ENCODE measurements at regions not wholly inside any gene's neighbourhood (a gene's known extent, or its start where the extent isn't known, plus 50 kb on each side); places are given as distances from the start of the nearest gene placed in this dataset.
"Not testable (repeated sequence)": the region's sequence is repeated elsewhere in the genome, so short reads cannot be mapped to it uniquely, and the experiment has no call there.

GRCh38 chr4:23085249-23085568 is 392.5 kb downstream of the GBA3 start:
- TF ChIP-seq, protein P1, sequence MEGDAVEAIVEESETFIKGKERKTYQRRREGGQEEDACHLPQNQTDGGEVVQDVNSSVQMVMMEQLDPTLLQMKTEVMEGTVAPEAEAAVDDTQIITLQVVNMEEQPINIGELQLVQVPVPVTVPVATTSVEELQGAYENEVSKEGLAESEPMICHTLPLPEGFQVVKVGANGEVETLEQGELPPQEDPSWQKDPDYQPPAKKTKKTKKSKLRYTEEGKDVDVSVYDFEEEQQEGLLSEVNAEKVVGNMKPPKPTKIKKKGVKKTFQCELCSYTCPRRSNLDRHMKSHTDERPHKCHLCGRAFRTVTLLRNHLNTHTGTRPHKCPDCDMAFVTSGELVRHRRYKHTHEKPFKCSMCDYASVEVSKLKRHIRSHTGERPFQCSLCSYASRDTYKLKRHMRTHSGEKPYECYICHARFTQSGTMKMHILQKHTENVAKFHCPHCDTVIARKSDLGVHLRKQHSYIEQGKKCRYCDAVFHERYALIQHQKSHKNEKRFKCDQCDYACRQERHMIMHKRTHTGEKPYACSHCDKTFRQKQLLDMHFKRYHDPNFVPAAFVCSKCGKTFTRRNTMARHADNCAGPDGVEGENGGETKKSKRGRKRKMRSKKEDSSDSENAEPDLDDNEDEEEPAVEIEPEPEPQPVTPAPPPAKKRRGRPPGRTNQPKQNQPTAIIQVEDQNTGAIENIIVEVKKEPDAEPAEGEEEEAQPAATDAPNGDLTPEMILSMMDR (IDR thresholded peaks at IDR 0.05; ENCODE audit: low read depth, low read length, poor library complexity, severe bottlenecking) = no peak
- no peak for TF ChIP-seq EZH2phosphoT487 (IDR thresholded peaks at IDR 0.05; ENCODE audit: borderline replicate concordance, low read length)
- Histone ChIP-seq H3K4me1 (ENCODE audit: control insufficient read depth, low read length) (no peaks in the 10 kb centered on the region), H3K4me2 (ENCODE audit: low read length) (no peak overlapping the region)

DNA sequence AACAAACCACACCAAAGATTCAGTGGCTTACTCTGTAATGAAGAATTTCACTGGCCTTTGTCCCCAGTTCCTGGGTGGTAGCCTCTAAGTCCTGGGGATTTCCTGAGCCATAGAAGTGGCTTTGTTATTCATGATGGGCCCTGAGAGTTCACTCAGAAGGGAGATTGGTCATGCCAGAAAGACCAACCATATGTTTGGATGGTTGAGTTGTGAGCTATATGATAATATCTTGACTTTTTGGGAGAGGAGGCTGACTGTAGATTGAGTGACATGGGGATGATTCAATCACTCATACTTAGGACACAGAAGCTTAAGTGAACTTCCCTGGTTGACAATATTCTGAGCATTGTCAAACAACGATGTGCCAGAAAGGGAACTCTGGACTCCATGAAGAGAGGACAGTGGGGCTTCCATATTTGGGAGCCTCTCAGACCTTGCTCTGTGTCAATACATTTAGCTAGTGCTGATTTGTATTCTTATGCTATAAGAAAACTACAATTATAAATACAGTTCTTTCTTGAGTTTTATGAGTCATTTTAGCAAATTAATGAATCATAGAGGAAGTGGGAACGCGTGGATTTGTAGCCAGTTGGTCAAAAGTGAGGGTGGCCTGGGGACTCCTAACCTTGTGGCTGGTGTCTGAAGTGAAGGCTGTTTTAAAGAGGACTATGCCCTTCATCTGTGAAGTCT is 392.0 kb downstream of the GBA3 start:
- Histone ChIP-seq H3K79me2 (ENCODE audit: control insufficient read depth, low read length) (no peaks in the 10 kb centered on the region), H3K36me3 (ENCODE audit: control insufficient read depth, low read length) (no peaks in the 10 kb centered on the region), H3K9me3 (ENCODE audit: control insufficient read depth, insufficient read depth, low read length) (0 out of 2 replicates have a peak, but pooled peaks cover 3% of the 10 kb centered on the region), H3K27me3 (ENCODE audit: control insufficient read depth, low read length) (no peaks in the 10 kb centered on the region), H4K20me1 (ENCODE audit: control insufficient read depth, insufficient read depth, low read depth, low read length) (no peaks in the 10 kb centered on the region), H3K4me3 (ENCODE audit: low read length) (no peak overlapping the region), H3K9me2 (replicated peaks; ENCODE audit: control insufficient read depth, low read length) (no peaks in the 10 kb centered on the region), H3K4me2 (ENCODE audit: low read length) (no peak overlapping the region), H3F3A (ENCODE audit: control insufficient read depth, insufficient read depth) (no peaks in the 10 kb centered on the region), H3K4me1 (ENCODE audit: control insufficient read depth, low read length) (no peaks in the 10 kb centered on the region), H3K27ac (ENCODE audit: low read depth, low read length) (no peak overlapping the region)
- no peak for TF ChIP-seq EZH2phosphoT487 (IDR thresholded peaks at IDR 0.05; ENCODE audit: borderline replicate concordance, low read length)
- TF ChIP-seq, protein P1 (IDR thresholded peaks at IDR 0.05; ENCODE audit: low read depth, low read length, poor library complexity, severe bottlenecking) = no peak

More at GRCh38 chr4:23085249-23085568, 392.5 kb downstream of the GBA3 start:
- no peaks in the 10 kb centered on the region for H3K36me3 ChIP-seq (ENCODE audit: control insufficient read depth, low read length)
- H3F3A ChIP-seq (ENCODE audit: control insufficient read depth, insufficient read depth) = no peaks in the 10 kb centered on the region
- H3K4me3 ChIP-seq (ENCODE audit: low read length) = no peak overlapping the region
- no peaks in the 10 kb centered on the region for H3K79me2 ChIP-seq (ENCODE audit: control insufficient read depth, low read length)
- no peaks in the 10 kb centered on the region for H3K27me3 ChIP-seq (ENCODE audit: control insufficient read depth, low read length)
- H3K9me3 ChIP-seq (ENCODE audit: control insufficient read depth, insufficient read depth, low read length) = 0 out of 2 replicates have a peak, but pooled peaks cover 3% of the 10 kb centered on the region
- H3K27ac ChIP-seq (ENCODE audit: low read depth, low read length) = no peak overlapping the region
- no peaks in the 10 kb centered on the region for H4K20me1 ChIP-seq (ENCODE audit: control insufficient read depth, insufficient read depth, low read depth, low read length)
- no peaks in the 10 kb centered on the region for H3K9me2 ChIP-seq (replicated peaks; ENCODE audit: control insufficient read depth, low read length)

DNA sequence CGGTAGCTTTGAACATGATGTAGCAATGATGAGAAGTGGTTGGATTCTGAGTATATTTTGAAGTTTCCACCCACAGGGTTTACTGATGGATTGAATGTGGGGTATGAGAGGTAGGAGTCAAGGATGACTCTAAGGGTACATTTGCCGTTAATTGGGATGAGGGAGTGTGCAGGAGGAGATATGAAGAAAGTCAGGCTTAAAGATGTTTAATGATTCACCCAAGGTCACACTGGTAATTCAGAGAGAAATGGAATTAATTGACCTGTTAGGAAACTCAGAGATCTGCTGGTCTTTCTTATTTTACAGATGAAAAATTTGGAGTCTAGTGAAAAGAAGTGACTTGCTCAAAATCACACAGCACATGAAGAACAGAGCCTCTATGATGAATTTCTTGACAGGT is 390.7 kb downstream of the GBA3 start:
- no peak for TF ChIP-seq EZH2phosphoT487 (IDR thresholded peaks at IDR 0.05; ENCODE audit: borderline replicate concordance, low read length)
- TF ChIP-seq, protein P1 (IDR thresholded peaks at IDR 0.05; ENCODE audit: low read depth, low read length, poor library complexity, severe bottlenecking) = no peak
- no peak overlapping the region for H3K4me2 ChIP-seq (ENCODE audit: low read length)
- H3K4me3 ChIP-seq (ENCODE audit: low read length) = no peak overlapping the region
- no peaks in the 10 kb centered on the region for H3K27me3 ChIP-seq (ENCODE audit: control insufficient read depth, low read length)
- H4K20me1 ChIP-seq (ENCODE audit: control insufficient read depth, insufficient read depth, low read depth, low read length) = no peaks in the 10 kb centered on the region
- no peak overlapping the region for H3K27ac ChIP-seq (ENCODE audit: low read depth, low read length)
- no peaks in the 10 kb centered on the region for H3K9me2 ChIP-seq (replicated peaks; ENCODE audit: control insufficient read depth, low read length)
- H3F3A ChIP-seq (ENCODE audit: control insufficient read depth, insufficient read depth) = no peaks in the 10 kb centered on the region
- no peaks in the 10 kb centered on the region for H3K4me1 ChIP-seq (ENCODE audit: control insufficient read depth, low read length)
- H3K9me3 ChIP-seq (ENCODE audit: control insufficient read depth, insufficient read depth, low read length) = 0 out of 2 replicates have a peak, but pooled peaks cover 3% of the 10 kb centered on the region
- no peaks in the 10 kb centered on the region for H3K36me3 ChIP-seq (ENCODE audit: control insufficient read depth, low read length)
- no peaks in the 10 kb centered on the region for H3K79me2 ChIP-seq (ENCODE audit: control insufficient read depth, low read length)

- H4K20me1 ChIP-seq (ENCODE audit: control insufficient read depth, insufficient read depth, low read depth, low read length); H3K36me3 ChIP-seq (ENCODE audit: control insufficient read depth, low read length); H3K4me3 ChIP-seq (ENCODE audit: low read length); H3F3A ChIP-seq (ENCODE audit: control insufficient read depth, insufficient read depth); H3K27ac ChIP-seq (ENCODE audit: low read depth, low read length); H3K9me2 ChIP-seq (replicated peaks; ENCODE audit: control insufficient read depth, low read length); H3K27me3 ChIP-seq (ENCODE audit: control insufficient read depth, low read length); H3K4me1 ChIP-seq (ENCODE audit: control insufficient read depth, low read length); H3K79me2 ChIP-seq (ENCODE audit: control insufficient read depth, low read length); H3K4me2 ChIP-seq (ENCODE audit: low read length); H3K9me3 ChIP-seq (ENCODE audit: control insufficient read depth, insufficient read depth, low read length): not testable (repeated sequence)
Observed at GRCh38 chr4:23080171-23080570, 387.4 kb downstream of the GBA3 start.
